Esophagus squamous epithelium (tissue), 5 donors: ENCODE measurements at regions not wholly inside any gene's neighbourhood (a gene's known extent, or its start where the extent isn't known, plus 50 kb on each side); places are given as distances from the start of the nearest gene placed in this dataset.

Source experiments
- DNase-seq: peaks from one replicate; lab custom pipeline; 2025; lab: John Stamatoyannopoulos, UW
- H3K27ac ChIP-seq, 4 donors: fragments of 200-600 bp; sonication (generic); one replicate each; pipeline ENCODE4 v1.5.1; 2016 to 2019; ENCODE audit warnings: mild to moderate bottlenecking in 1 of 4
- H3K27me3 ChIP-seq, 4 donors: fragments of 200-600 bp; sonication (generic); 1 replicate in 3 of 4; 2 replicates in 1 of 4; pipeline versions ENCODE4 v1.5.1 to v1.6.0; 2017 to 2021; ENCODE audit warnings: antibody characterized with exemption in 1 of 4
- H3K36me3 ChIP-seq, 3 donors: fragments of 200-600 bp; sonication (generic); one replicate each; pipeline ENCODE4 v1.5.1; 2016 to 2019
- H3K4me1 ChIP-seq, 3 donors: fragments of 200-600 bp; sonication (generic); one replicate each; pipeline ENCODE4 v1.5.1; 2017 to 2019
- H3K4me3 ChIP-seq, 4 donors: fragments of 200-600 bp; sonication (generic); 1 replicate in 3 of 4; 2 replicates in 1 of 4; pipeline ENCODE4 v1.5.1; 2016 to 2019; ENCODE audit warnings: mild to moderate bottlenecking in 2 of 4, moderate library complexity in 1 of 4
- H3K9me3 ChIP-seq, 3 donors: fragments of 200-600 bp; sonication (generic); one replicate each; pipeline ENCODE4 v1.5.1; 2016 to 2019
- CTCF ChIP-seq, 6 experiments: fragments of 450-650 bp in 4 of 6; fragments of 200-600 bp in 2 of 6; sonication (generic) in 2 of 6; IDR thresholded peaks; one replicate each; pipeline ENCODE4 v1.5.1; 2016 to 2019; ENCODE audit warnings: antibody characterized with exemption in 6 of 6, mild to moderate bottlenecking in 4 of 6, moderate library complexity in 4 of 6
- POLR2A ChIP-seq, 4 donors: fragments of 450-650 bp; IDR thresholded peaks; one replicate each; pipeline ENCODE4 v1.6.1; 2017; ENCODE audit warnings: antibody characterized with exemption in 4 of 4, mild to moderate bottlenecking in 4 of 4, moderate library complexity in 3 of 4
- WGBS, 2 donors: methylation state at CpG; one replicate each; pipeline ENCODE4 v1.1.5; 2018; 5-methylcytosine and 5-hydroxymethylcytosine counted together
- intact Hi-C: fragments of 100-400 bp; cut with DNase I; formaldehyde crosslinking; loops from one replicate; pipeline ENCODE4 v1.15.0; 2022
- donor health status: DM: yes; HTN: yes; CAD: no.

GRCh38 chr20:63101781-63102720, 95.3 kb upstream of the BHLHE23 start:
- intact Hi-C loops: no loop called here
- no peaks in the 10 kb centered on the region for H3K36me3 ChIP-seq

GRCh38 chr20:63100926-63101699, 94.3 kb upstream of the BHLHE23 start:
- Histone ChIP-seq H3K27me3 (peaks cover 0 to 63% (median 1%) of the 10 kb centered on the region in 4 donors), H3K9me3 (no peaks in the 10 kb centered on the region), H3K4me3 (no peak overlapping the region), H3K27ac (no peak overlapping the region), H3K36me3 (no peaks in the 10 kb centered on the region), H3K4me1 (peaks cover 4 to 26% (median 7%) of the 10 kb centered on the region in 3 donors)
- intact Hi-C loops: no loop called here
- TF ChIP-seq POLR2A (IDR thresholded peaks at IDR 0.05): no peak
- no peak for TF ChIP-seq CTCF (IDR thresholded peaks at IDR 0.05)
- DNase-seq: no peak
- WGBS, 2 donors: 73 to 79% methylated on average over 5 to 9 of the region's 15 CpGs

More at GRCh38 chr20:63101781-63102720, 95.3 kb upstream of the BHLHE23 start:
- H3K9me3 ChIP-seq: no peaks in the 10 kb centered on the region
- H3K27me3 ChIP-seq: peaks cover 0 to 54% (median 0%) of the 10 kb centered on the region in 4 donors
- TF ChIP-seq POLR2A (IDR thresholded peaks at IDR 0.05) (no peak), CTCF (IDR thresholded peaks at IDR 0.05) (no peak)
- DNase-seq: no peak
- 0 to 3% methylated on average over 6 to 44 of the region's 100 CpGs for WGBS, 2 donors
- H3K4me3 ChIP-seq: peak overlapping the region; percentile 46 to 75 (median 60)
- peak overlapping the region; percentile 40 to 79 (median 62) for H3K27ac ChIP-seq
- H3K4me1 ChIP-seq: peaks cover 4 to 24% (median 7%) of the 10 kb centered on the region in 3 donors

GRCh38 chr20:63100174-63100925, 93.6 kb upstream of the BHLHE23 start:
- Histone ChIP-seq H3K4me3 (no peak overlapping the region), H3K27me3 (peaks cover 0 to 71% (median 1%) of the 10 kb centered on the region in 4 donors), H3K36me3 (no peaks in the 10 kb centered on the region), H3K9me3 (no peaks in the 10 kb centered on the region), H3K4me1 (peaks cover 0 to 20% (median 7%) of the 10 kb centered on the region in 3 donors), H3K27ac (no peak overlapping the region)
- DNase-seq: no peak
- TF ChIP-seq POLR2A (IDR thresholded peaks at IDR 0.05) (no peak), CTCF (IDR thresholded peaks at IDR 0.05) (no peak)
- WGBS, 2 donors: 43 to 49% methylated on average over 11 to 13 of the region's 14 CpGs
- intact Hi-C loops: no loop called here

- TF ChIP-seq POLR2A (IDR thresholded peaks at IDR 0.05): no peak
- Histone ChIP-seq H3K27me3 (peaks cover 0 to 78% (median 1%) of the 10 kb centered on the region in 4 donors), H3K9me3 (no peaks in the 10 kb centered on the region), H3K4me1 (peaks cover 0 to 20% (median 7%) of the 10 kb centered on the region in 3 donors), H3K27ac (no peak overlapping the region), H3K36me3 (no peaks in the 10 kb centered on the region), H3K4me3 (no peak overlapping the region)
- no peak for DNase-seq
- intact Hi-C loops: no loop called here
- 26 to 29% methylated on average over 13 to 18 of the region's 22 CpGs for WGBS, 2 donors
Observed at GRCh38 chr20:63099456-63100173, 92.9 kb upstream of the BHLHE23 start.
